WERI-Rb-1 (cell line): ENCODE measurements at regions not wholly inside any gene's neighbourhood (a gene's known extent, or its start where the extent isn't known, plus 50 kb on each side); places are given as distances from the start of the nearest gene placed in this dataset.

Source experiments
- DNase-seq: peaks from one replicate; pipeline ENCODE4 v3.0.0-alpha.2; 2020
- H3K27ac ChIP-seq: fragments of 250-450 bp; sonication (Bioruptor Pico); 2 replicates; pipeline ENCODE4 v1.5.1; 2020; ENCODE audit warnings: mild to moderate bottlenecking, moderate library complexity
- H3K27me3 ChIP-seq: fragments of 250-450 bp; sonication (Bioruptor Pico); 2 replicates; pipeline ENCODE4 v1.5.1; 2021; ENCODE audit warnings: mild to moderate bottlenecking, low read depth, moderate library complexity; ENCODE audit not compliant: insufficient read depth, severe bottlenecking
- H3K36me3 ChIP-seq: fragments of 250-450 bp; sonication (Bioruptor Pico); 2 replicates; pipeline ENCODE4 v1.5.1; 2020; ENCODE audit warnings: mild to moderate bottlenecking, moderate library complexity
- H3K4me3 ChIP-seq: 2 replicates; pipeline ENCODE4 v1.5.1; 2011; ENCODE audit warnings: low read depth, mild to moderate bottlenecking, control low read depth, low read length
- H3K9me3 ChIP-seq: fragments of 250-450 bp; sonication (Bioruptor Pico); 2 replicates; pipeline ENCODE4 v1.5.1; 2021; ENCODE audit warnings: mild to moderate bottlenecking, moderate library complexity; ENCODE audit not compliant: severe bottlenecking
- CTCF ChIP-seq: IDR thresholded peaks from 2 replicates; pipeline ENCODE4 v1.5.1; 2011; ENCODE audit warnings: low read depth, mild to moderate bottlenecking, control low read depth, inconsistent platforms, low read length

- Histone ChIP-seq H3K27me3 (no peaks in the 10 kb centered on the region), H3K9me3 (no peaks in the 10 kb centered on the region), H3K4me3 (no peak overlapping the region), H3K36me3 (no peaks in the 10 kb centered on the region), H3K27ac (no peak overlapping the region)
- DNase-seq = peak; percentile 73
- TF ChIP-seq CTCF = peak; percentile 97
Measured at GRCh38 chr2:71798266-71799012, 345.1 kb downstream of the DYSF start.

- Histone ChIP-seq H3K9me3 (no peaks in the 10 kb centered on the region), H3K4me3 (no peak overlapping the region), H3K27ac (no peak overlapping the region)
Measured at GRCh38 chr2:71797035-71797810, 343.9 kb downstream of the DYSF start.

GRCh38 chr2:71796174-71796593 is 342.8 kb downstream of the DYSF start:
- Histone ChIP-seq H3K27ac (no peak overlapping the region), H3K4me3 (no peak overlapping the region), H3K9me3 (no peaks in the 10 kb centered on the region), H3K36me3 (no peaks in the 10 kb centered on the region), H3K27me3 (no peaks in the 10 kb centered on the region)
- no peak for TF ChIP-seq CTCF
- no peak for DNase-seq

More at GRCh38 chr2:71797035-71797810, 343.9 kb downstream of the DYSF start:
- Histone ChIP-seq H3K36me3 (no peaks in the 10 kb centered on the region), H3K27me3 (no peaks in the 10 kb centered on the region)
- no peak for TF ChIP-seq CTCF
- peak; percentile 6 for DNase-seq

GRCh38 chr2:71795486-71795885 is 342.1 kb downstream of the DYSF start:
- Histone ChIP-seq H3K27ac (no peak overlapping the region), H3K4me3 (no peak overlapping the region), H3K36me3 (no peaks in the 10 kb centered on the region), H3K9me3 (no peaks in the 10 kb centered on the region), H3K27me3 (no peaks in the 10 kb centered on the region)
- no peak for TF ChIP-seq CTCF
- no peak for DNase-seq

GRCh38 chr2:71794611-71795010 is 341.2 kb downstream of the DYSF start:
- Histone ChIP-seq H3K9me3 (no peaks in the 10 kb centered on the region), H3K4me3 (no peak overlapping the region), H3K36me3 (no peaks in the 10 kb centered on the region), H3K27me3 (no peaks in the 10 kb centered on the region), H3K27ac (no peak overlapping the region)
- no peak for DNase-seq
- no peak for TF ChIP-seq CTCF
